ENCODE measurements at regions not wholly inside any gene's neighbourhood (a gene's known extent, or its start where the extent isn't known, plus 50 kb on each side); places are given as distances from the start of the nearest gene placed in this dataset.

- no peak for DNase-seq
These were observed 50.8 kb upstream of the INCENP start for GRCh38 chr11:62073061-62073460.

DNA sequence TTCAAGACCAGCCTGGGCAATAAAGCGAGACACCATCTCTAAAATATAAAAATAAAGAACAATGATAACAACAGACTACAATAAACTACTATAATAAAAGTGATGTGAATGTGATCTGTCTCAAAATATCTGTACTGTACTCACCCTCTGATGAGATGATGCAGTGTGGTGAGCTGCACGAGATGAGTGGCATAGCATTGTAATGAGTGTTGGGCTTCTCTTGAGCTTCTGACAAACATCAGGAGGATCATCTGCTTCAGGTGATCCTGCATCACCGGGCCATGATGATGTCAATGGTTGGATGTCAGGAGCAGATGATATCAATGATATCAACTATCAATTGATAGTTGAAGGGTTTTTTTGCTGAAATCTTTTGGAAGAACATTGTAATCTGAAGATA, 52.4 kb upstream of the INCENP start:
- DNase-seq: no peak

DNA sequence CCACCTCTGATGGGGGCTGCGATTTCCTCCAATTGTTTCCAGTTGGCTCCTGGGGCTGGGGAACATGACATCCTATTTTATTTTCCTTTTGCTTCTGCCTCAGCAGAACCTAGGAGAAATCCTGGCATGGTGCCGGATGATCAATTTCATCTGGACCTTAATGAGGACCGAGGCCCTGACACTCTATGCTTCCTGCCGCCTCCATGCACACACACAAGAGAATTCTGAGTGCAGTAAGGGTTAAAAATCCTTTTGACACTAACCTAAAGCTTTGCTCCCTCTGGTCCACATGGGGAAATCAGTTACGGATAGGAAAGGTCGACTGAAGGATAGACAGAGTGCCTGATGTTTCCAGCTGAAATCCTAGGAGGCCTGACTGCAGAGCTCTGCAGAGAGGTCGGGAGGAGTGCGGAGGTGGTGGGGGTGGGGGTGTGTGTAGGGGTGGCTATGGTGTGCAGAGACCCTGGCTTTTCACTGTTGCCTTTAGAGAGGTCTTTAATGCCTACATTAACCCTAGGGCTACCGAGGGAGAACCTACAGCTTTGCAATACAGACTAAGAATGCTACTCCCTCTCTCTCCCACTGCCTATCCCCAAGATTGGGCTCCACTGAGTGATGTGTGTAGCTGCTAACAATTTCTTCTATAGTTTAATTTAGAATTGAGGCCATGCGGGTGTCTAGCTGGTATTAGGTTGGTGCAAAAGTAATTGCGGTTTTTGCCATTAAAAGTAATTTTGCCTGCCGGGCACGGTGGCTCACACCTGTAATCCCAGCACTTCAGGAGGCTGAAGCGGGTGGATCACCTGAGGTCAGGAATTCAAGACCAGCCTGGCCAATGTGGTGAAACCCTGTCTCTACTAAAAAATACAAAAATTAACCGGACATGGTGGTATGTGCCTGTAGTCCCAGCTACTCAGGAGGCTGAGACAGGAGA, 53.6 kb upstream of the INCENP start:
- no peak for DNase-seq

DNA sequence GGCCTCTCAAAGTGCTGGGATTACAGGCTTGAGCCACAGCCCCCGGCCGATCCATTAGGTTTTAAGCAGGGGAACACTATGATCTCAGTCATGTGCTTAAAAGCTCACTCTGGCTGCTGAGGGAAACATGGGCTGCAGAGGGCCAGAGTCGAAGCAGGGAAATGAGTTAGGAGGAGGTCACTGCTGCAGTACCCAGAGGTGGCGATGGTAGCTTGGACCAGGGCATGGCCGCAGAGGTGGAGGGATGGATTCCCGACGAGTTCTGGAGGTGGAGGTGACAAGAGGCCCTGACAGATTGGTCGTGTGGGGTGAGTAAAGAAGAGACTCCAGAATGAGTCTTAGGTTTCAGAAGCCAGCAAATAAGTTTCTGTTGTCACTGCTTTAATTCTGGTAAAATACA, 54.4 kb upstream of the INCENP start:
- no peak for DNase-seq

- DNase-seq: no peak
These were observed 55.1 kb upstream of the INCENP start for GRCh38 chr11:62068730-62069129.

DNA sequence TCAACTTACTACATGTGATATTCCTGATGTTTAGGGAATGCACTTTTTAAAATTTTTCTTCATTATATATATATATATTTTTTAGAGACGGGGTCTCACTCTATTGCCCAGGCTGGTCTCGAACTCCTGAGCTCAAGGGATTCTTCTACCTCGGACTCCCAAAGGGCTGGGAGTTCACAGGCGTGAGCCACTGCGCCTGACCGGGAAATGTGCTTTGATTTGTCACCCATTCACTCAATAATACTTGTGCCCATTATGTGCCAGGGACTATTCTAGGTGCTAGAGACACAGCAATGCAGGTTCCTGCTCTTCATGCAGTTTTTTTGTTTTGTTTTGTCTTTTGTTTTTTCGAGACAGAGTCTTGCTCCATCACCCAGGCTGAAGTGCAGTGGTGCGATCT, 56.1 kb upstream of the INCENP start:
- DNase-seq: no peak

DNA sequence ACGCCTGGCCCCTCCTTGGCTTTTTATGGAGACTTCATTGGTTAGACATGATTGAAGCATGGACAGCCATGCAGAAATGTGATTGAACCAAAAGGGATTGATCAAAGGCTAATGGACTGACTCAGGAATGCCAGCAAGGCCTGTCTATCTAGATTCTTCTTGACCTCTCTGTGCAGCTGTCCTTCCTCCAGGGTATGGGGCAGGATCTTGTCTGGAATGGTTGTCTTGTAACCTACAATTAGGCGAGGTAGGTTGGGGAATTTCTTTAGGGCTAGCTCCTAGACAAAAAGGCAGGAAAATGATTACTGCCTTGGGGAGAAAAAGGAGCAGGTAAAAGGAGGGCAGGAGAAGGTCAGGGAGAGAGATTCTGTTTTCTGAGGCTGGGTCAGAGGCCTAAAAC, 59.6 kb upstream of the INCENP start:
- DNase-seq: no peak

GRCh38 chr11:62062223-62062861, 61.5 kb upstream of the INCENP start:
- no peak for DNase-seq

- DNase-seq: no peak
These were observed 62.2 kb upstream of the INCENP start for GRCh38 chr11:62061356-62062222.

GRCh38 chr11:62057069-62057468, 66.7 kb upstream of the INCENP start:
- no peak for DNase-seq

GRCh38 chr11:62055970-62056369, 67.8 kb upstream of the INCENP start:
- DNase-seq: no peak

- peak; percentile 26 for DNase-seq
These were observed 69.2 kb upstream of the INCENP start for GRCh38 chr11:62054484-62055121.

GRCh38 chr11:62054081-62054480, 69.7 kb upstream of the INCENP start:
- no peak for DNase-seq

GRCh38 chr11:62050716-62051115, 73.1 kb upstream of the INCENP start:
- no peak for DNase-seq

DNA sequence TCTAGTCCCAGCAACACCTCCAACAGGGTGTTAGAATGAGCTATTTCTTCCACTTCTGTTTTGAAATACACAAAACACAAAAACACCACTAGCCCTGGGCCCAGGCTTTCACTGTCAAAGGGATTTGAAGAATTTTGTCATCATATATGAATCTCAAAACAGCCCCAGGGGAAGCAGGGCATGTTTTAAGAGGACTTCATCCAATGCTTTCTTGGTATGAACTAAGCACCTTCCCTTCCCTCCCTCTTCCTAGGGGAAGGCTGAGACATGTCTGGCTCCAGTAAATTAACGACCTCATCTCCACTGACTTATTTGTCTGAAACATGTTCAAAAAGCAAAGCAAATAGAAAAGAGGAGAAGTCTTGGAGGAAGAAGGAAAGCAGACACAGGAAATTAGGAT, 75.7 kb upstream of the INCENP start:
- no peak for DNase-seq

DNA sequence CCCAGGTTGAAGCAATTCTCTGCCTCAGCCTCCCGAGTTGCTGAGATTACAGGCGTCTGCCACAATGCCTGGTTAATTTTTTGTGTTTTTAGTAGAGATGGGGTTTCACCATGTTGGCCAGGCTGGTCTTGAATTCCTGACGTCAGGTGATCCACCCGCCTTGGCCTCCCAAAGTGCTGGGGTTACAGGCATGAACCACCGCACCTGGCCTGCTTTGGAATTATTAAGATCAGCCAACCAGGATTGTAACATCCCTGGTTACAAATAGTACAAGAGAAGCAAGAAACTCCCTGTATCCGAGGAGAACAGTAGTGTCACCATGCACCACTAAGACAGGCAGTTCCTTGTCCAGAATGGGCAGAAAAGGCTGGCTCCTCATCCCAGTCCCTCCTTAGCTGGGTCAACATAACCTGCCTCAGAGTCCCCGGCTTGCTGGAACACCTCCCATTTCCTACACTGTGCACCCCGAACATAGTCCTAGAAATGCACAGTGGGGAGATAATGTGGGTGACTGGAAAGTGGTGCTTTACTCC, 77.2 kb upstream of the INCENP start:
- DNase-seq: no peak

DNA sequence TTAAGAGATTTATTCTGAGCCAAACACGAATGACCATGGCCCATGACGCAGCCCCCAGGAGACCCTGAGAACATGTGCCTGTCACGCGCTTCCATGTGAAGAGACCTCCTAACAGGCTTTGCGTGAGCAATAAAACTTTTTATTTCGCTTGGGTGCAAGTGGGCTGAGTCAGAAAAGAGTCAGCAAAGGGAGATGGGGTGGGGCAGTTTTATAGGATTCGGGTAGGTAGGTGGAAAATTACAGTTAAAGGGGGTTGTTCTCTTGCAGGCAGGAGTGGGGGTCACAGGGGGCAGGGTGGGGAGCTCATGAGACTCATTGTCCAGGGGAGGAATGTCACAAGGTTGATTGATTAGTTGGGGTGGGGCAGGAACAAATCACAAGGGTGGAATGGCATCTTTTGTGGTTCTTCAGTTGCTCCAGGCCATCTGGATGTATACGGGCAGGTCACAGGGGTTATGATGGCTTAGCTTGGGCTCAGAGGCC, 77.2 kb upstream of the FTH1 start:
- DNase-seq: no peak

DNA sequence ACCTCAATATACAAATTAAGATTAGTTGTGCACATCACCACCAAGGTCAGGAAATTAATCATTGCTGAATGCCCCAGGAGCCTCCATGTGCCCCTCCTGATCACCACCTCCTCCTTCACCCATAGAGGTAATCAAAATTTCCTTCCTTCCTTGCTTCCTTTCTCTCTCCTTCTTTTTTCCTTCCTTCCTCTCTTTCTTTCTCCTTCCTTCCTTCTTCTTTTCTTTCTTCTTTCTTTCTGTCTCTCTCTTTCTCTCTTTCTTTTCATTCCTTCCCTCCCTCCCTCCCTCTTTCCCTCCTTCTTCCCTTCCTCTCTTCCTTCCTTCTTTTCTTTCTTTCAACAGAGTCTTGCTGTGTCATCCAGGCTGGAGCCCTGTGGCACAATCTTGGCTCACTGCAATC, 67.9 kb upstream of the FTH1 start:
- DNase-seq: no peak

- no peak for DNase-seq
These were observed 66.6 kb upstream of the FTH1 start for GRCh38 chr11:62034036-62034338.

DNA sequence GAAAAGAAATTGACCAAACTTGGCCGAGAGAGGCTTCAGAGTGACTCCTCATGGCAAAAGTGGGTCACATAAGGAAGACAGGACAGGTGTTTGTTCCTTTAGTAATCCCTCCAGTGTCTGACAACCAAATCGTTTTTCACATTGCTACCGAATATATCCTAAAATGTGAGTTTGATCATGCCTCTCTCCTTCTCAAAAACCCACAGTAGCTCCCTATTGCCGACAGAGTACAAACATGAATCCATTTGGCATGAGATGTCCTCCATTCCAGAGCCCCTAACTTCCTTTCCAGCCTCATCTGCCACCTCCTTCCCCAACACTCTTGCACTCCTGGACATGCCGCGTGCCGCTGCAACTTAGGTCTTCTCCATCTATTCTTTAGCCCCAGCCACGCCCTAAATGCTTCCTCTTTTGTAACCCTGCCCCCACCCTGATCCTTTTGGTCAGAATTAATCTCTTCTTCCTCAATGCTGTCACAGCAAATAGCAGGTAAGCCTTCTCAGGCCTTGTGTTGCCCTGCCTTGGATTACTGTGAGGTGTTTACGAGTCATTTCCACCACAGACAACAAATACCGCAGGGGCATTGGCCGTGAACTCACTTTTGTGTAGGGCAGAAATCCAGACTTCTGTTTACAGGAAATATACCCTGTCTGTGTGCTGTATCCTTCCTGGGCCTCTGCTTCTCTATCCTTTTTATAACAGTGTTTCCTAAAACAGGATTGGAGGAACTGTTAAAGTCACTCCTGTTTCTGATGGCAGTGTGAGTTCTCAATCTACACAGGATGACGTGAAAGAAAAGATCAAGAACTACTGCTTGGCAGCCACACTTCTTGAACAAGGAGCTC, 66.0 kb upstream of the FTH1 start:
- peak; percentile 74 for DNase-seq

DNA sequence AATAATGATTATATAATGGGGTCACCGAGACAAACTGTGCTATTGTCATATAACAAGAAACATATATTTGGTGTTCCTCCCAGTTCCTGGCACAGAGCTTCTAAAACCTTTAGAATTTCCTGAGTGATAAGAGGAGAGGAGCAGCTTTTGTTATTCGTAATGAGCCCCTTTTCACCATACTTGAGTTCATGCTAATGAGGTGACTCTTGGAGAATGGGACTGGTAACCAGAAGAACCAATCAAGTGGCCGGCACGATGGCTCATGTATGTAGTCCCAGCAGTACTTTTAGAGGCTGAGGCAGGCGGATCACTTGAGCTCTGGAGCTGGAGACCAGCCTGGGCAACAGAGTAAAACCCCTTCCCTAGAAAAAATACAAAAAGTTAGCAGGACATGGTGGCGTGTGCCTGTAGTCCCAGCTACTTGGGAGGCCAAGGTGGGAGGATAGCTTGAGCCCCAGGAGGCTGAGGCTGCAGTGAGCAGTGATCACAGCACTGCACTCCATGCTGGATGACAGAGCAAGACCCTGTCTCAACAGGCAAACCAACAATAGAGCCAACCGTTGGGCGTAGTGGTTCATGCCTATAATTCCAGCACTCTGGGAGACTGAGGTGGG, 62.7 kb upstream of the FTH1 start:
- DNase-seq: no peak

Measured in MV-4-11 (cell line).